ENCODE measurements at regions not wholly inside any gene's neighbourhood (a gene's known extent, or its start where the extent isn't known, plus 50 kb on each side); places are given as distances from the start of the nearest gene placed in this dataset.

DNA sequence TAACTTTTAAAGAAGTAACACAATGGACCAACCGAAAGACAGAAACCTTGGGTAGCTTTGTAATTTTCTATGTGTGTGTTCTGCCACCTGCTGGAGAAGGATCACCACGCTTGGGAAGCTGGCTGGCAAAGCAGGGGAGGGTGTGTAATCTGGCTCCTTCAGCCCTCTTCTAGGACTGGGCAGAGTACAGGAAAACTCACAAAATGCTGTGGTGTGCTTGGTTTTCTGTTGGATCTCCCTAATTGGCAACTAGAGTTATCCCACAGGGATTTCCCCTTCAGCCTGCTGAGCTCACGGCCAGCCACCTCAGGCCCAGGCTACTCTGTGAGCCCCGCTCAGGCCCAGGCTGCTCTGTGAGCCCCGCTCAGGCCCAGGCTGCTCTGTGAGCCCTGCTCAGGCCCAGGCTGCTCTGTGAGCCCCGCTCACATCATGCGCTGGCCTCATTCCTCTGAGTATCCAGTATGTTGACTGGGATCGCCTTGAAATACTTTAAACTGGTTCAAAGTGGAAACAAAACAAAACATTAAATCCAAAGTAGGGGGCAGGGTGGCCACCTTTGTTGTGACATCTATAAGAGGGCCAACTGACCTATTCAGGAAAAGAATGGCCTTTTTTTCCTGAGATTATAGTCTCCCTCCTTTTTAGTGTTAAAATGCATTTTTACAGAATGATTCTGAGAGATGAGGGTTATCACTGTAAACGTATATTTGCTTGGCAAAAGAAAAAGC, 52.0 kb upstream of the RNU6-8 start:
- peak; percentile 14 for DNase-seq (ENCODE audit: low read depth, low spot score)

GRCh38 chr14:32255789-32256188, 52.7 kb upstream of the RNU6-8 start:
- DNase-seq (ENCODE audit: low read depth, low spot score): no peak

- no peak for DNase-seq (ENCODE audit: low read depth, low spot score)
Measured at GRCh38 chr14:32256576-32256975, 53.5 kb upstream of the RNU6-8 start.

DNA sequence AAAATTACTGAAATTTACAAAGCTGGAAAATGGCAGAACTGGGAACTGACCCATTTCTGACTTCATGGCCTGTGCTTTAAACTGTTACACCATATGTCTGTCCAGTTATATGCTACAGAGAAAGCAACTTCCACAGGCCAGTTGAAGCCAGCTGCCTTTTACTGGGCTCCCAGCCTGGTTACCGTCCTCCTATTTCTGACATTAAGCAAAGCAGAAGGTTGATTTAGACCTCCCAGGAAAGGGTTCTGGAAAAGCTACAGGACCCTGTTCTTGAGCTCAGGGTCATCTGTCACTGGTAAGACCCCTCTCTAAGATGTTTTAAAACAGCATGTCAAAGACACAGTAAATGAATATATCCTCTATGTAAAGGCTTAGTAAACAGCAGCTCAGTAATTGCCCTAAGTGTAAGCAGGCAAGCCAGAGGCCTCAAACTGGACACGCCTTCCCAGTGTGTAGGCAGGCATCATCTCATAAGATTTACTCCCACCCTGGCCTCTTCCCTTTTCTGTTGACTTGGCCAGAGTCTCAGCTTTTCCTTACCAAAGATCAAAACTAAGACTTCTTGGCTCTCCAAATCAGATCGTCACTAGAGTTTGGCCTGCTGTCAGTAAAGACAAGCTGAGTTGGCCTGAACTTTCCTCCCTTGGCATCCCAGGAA, 55.4 kb upstream of the RNU6-8 start:
- no peak for DNase-seq (ENCODE audit: low read depth, low spot score)

- DNase-seq (ENCODE audit: low read depth, low spot score): no peak
Measured at GRCh38 chr14:32259368-32260013, 56.4 kb upstream of the RNU6-8 start.

DNA sequence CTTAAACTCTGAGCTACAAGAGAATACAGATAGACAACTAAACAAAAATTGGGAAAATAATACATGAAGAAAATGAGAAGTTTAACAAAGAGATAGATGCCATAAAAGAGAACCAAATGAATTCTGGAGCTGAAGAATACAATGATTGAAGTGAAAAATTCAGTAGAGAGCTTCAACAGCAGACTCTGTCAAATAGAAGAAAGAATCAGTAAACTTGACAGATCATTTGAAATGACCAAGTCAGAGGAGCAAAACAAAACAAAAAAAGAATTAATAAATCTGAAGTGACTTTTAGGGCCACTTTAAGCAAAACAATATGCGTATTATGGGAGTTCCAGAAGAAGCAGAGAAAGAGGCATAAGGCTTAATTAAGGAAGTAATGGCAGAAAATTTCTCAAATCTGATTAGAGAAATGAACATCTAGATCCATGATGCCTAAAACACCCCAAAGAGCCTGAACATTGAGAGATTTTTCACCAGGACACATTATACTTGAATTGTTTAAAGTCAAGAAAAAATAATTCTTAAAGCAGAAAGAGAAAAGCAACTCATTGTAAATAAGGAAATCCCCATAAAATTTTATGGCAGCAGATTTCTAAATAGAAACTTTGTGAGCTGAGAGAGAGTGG, 61.0 kb upstream of the RNU6-8 start:
- no peak for DNase-seq (ENCODE audit: low read depth, low spot score)

- no peak for DNase-seq (ENCODE audit: low read depth, low spot score)
Measured at GRCh38 chr14:32265584-32265983, 62.5 kb upstream of the RNU6-8 start.

- DNase-seq (ENCODE audit: low read depth, low spot score): no peak
Measured at GRCh38 chr14:32277998-32278397, 51.1 kb upstream of the AKAP6 start.

Measured in activated CD4-positive, CD25-positive, alpha-beta regulatory T cell treated with anti-CD3 and anti-CD28 coated beads, Interleukin-2, amount 50 U/mL, for 16 hours (primary cell).